Activated naive CD4-positive, alpha-beta T cell treated with anti-CD3 and anti-CD28 coated beads, Interleukin-2, amount 50 U/mL, for 24 hours (primary cell): ENCODE measurements at regions not wholly inside any gene's neighbourhood (a gene's known extent, or its start where the extent isn't known, plus 50 kb on each side); places are given as distances from the start of the nearest gene placed in this dataset.

Experiments
- H3K27ac Mint-ChIP-seq: one replicate; pipeline ENCODE4 v1.8.0; 2021; ENCODE audit warnings: mild to moderate bottlenecking, mixed read lengths
- H3K27me3 Mint-ChIP-seq: one replicate; pipeline ENCODE4 v1.8.0; 2021; ENCODE audit warnings: mixed read lengths
- H3K36me3 Mint-ChIP-seq: one replicate; pipeline ENCODE4 v1.8.0; 2021; ENCODE audit warnings: mixed read lengths
- H3K4me1 Mint-ChIP-seq: one replicate; pipeline ENCODE4 v1.8.0; 2021; ENCODE audit warnings: mixed read lengths
- H3K4me3 Mint-ChIP-seq: one replicate; pipeline ENCODE4 v1.8.0; 2021; ENCODE audit warnings: mild to moderate bottlenecking, mixed read lengths
- H3K9me3 Mint-ChIP-seq: one replicate; pipeline ENCODE4 v1.8.0; 2021; ENCODE audit warnings: mixed read lengths

DNA sequence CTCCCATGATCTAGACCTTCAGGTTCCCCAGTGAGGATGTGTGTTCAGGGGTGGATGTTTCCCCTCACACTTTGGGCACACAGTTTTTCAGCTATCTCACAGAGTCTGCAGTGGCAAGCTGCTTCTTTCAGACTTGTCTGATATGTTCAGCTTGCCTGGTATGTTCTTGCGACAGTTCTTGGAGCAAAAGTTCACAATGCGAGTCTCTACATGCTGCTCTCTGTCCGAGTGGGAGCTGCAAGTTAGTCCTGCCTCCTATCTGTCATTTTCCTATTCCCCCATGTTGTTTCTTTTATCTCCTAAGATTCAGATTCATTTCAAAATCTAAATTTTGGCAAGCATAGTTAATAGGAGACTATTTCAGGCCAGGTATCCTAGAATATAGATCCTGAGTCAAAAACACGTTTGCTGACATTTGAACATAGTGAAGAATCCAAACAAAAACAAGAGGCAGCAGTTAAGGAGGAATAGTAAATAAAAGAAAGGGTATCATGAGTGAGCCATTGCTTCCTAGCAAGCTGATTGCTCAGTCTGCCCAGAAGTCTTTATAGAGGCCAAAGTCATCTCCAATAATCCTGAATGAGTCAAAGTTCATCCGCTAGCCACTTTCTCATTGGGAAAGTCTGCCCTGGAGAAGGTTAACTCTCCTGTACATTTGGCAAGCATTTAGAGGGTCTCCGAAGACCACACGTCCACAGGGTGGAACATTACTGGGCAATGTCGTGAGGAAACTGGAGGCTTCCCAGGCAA is 140.2 kb upstream of the MOCS1 start:
- Mint-ChIP-seq H3K27me3 (peaks cover 30% of the 10 kb centered on the region), H3K4me3 (no peak overlapping the region), H3K36me3 (no peaks in the 10 kb centered on the region), H3K27ac (no peak overlapping the region), H3K4me1 (no peaks in the 10 kb centered on the region), H3K9me3 (no peaks in the 10 kb centered on the region)

DNA sequence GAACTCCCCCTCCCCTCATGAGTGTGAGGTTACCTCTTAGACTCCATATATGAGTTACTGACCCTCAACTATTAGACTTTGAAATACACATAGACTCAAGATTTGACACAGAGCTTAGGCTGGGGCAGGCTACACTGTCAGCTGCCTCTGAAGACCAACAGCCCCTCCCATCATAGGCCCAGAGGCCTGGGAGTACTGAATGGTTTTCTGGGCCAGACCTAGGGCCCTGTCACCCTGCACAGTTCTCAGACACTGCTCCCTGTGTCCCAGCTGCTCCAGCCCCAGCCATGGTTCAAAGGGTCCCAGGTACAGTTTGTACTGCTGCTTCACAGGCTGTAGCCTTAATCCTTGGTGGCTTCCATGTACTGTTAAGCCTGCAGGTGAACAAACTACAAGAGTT is 132.1 kb upstream of the MOCS1 start:
- Mint-ChIP-seq H3K27ac (no peak overlapping the region), H3K4me1 (no peaks in the 10 kb centered on the region), H3K9me3 (no peaks in the 10 kb centered on the region), H3K27me3 (peaks cover 10% of the 10 kb centered on the region), H3K4me3 (no peak overlapping the region), H3K36me3 (no peaks in the 10 kb centered on the region)

DNA sequence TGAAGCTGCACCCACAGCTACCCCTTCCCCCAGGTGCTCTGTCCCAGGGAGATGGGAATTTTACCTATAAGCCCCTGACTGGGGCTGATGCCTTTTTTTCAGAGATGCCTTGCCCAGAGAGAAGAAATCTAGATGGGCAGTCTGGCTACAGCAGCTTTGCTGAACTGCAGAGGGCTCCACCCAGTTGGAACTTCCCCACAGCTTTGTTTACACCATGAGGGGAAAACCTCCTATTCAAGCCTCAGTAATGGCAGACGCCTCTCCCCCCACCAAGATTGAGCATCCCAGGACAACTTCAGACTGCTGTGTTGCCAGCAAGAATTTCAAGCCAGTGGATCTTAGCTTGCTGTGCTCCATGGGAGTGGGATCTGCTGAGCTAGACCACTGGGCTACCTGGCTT is 122.6 kb upstream of the MOCS1 start:
- no peak overlapping the region for H3K27ac Mint-ChIP-seq
- no peak overlapping the region for H3K4me3 Mint-ChIP-seq
- no peaks in the 10 kb centered on the region for H3K36me3 Mint-ChIP-seq
- no peaks in the 10 kb centered on the region for H3K4me1 Mint-ChIP-seq
- no peaks in the 10 kb centered on the region for H3K9me3 Mint-ChIP-seq
- peaks cover 3% of the 10 kb centered on the region for H3K27me3 Mint-ChIP-seq

DNA sequence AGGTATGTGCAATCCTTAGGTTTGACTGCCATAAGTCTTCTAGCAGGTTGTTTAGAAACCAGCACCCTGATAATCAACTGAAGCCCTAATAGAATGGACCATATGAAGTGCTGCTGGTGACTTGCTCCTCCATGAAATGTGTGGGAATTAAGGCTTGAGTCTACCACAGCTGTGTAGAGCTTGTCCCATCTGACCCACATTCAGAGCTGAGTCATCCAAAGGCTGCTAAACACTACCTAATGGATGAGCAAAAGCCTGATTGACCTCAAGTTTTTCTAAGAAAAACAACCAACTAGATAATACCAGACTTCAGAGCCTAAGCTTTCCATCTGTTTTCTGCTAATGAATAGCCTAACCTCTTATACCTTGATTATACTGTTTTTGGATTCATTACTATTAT is 120.3 kb upstream of the MOCS1 start:
- no peak overlapping the region for H3K27ac Mint-ChIP-seq
- H3K4me1 Mint-ChIP-seq, result no peaks in the 10 kb centered on the region
- no peak overlapping the region for H3K4me3 Mint-ChIP-seq
- H3K9me3 Mint-ChIP-seq, result no peaks in the 10 kb centered on the region
- peaks cover 7% of the 10 kb centered on the region for H3K27me3 Mint-ChIP-seq
- H3K36me3 Mint-ChIP-seq, result no peaks in the 10 kb centered on the region

DNA sequence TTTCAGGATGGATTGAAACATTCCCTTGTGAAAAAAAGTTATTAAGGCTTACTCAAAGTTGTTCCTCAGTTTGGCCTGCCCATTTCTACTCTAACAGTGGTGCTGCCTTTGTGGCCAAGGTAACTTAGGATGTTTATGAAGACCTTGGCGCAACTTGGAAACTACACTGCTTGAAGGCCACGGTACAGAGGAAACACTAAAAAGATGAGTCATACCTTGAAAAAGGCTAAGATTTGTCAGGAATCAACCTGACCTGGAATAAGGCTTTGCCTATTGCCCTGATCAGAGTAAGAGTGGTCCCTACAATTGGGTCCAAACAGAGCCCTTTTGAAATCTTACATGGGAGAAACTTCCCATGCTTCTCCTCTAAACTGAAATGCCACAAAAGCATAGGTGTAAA is 119.9 kb upstream of the MOCS1 start:
- Mint-ChIP-seq H3K27ac (no peak overlapping the region), H3K27me3 (peaks cover 7% of the 10 kb centered on the region), H3K4me1 (no peaks in the 10 kb centered on the region), H3K36me3 (no peaks in the 10 kb centered on the region), H3K4me3 (no peak overlapping the region), H3K9me3 (no peaks in the 10 kb centered on the region)

- H3K9me3 Mint-ChIP-seq, result peaks cover 4% of the 10 kb centered on the region
- H3K27ac Mint-ChIP-seq, result no peak overlapping the region
- H3K4me1 Mint-ChIP-seq, result no peaks in the 10 kb centered on the region
- no peaks in the 10 kb centered on the region for H3K36me3 Mint-ChIP-seq
- no peak overlapping the region for H3K4me3 Mint-ChIP-seq
- H3K27me3 Mint-ChIP-seq, result peaks cover 8% of the 10 kb centered on the region
Observed at GRCh38 chr6:40049128-40049527, 114.9 kb upstream of the MOCS1 start.

- no peak overlapping the region for H3K4me3 Mint-ChIP-seq
- H3K36me3 Mint-ChIP-seq, result no peaks in the 10 kb centered on the region
- H3K4me1 Mint-ChIP-seq, result no peaks in the 10 kb centered on the region
- H3K27ac Mint-ChIP-seq, result no peak overlapping the region
- H3K9me3 Mint-ChIP-seq, result peaks cover 4% of the 10 kb centered on the region
- H3K27me3 Mint-ChIP-seq, result peaks cover 4% of the 10 kb centered on the region
Observed at GRCh38 chr6:40044196-40044595, 109.9 kb upstream of the MOCS1 start.

DNA sequence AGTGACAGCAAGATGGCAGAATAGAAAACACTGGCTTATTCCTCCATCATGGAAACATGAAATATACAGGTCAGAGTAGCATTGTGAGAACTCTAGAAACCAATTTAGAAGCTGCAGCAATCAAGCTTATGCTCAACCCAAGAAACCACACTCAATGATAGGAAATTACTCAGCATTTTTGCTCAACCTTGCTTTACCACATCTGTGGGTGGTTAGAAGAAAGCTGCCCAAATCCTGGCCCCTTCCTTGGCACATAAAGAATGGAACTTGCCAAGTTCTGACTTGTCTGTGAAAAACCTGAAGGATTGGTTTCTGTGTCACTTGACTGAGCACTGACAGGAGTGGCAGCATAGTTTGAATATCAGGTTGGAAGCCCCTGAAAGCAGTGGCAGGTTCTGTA is 108.0 kb upstream of the MOCS1 start:
- no peaks in the 10 kb centered on the region for H3K36me3 Mint-ChIP-seq
- H3K4me1 Mint-ChIP-seq, result no peaks in the 10 kb centered on the region
- H3K27me3 Mint-ChIP-seq, result peaks cover 5% of the 10 kb centered on the region
- no peak overlapping the region for H3K27ac Mint-ChIP-seq
- H3K4me3 Mint-ChIP-seq, result no peak overlapping the region
- H3K9me3 Mint-ChIP-seq, result peaks cover 4% of the 10 kb centered on the region

DNA sequence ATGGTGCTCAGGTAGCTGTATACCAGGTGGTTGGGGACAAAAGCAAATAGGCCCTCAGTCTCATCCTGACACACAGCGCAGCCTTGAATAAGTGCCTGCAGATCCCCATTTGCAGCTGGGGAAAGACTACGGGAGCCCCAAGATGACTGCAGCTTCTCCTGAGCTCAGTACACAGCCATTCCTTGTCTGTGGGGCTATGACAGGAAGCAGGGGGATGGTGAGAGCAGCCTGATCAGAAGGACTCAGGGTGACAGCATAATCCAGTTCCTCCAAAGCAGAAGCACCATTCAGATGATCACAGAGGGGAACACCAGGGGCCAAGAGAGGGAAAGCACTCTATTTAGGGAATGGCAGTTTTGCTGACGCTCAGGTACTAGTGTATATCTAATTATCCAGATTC is 104.8 kb upstream of the MOCS1 start:
- H3K4me3 Mint-ChIP-seq, result no peak overlapping the region
- H3K4me1 Mint-ChIP-seq, result no peaks in the 10 kb centered on the region
- peaks cover 3% of the 10 kb centered on the region for H3K27me3 Mint-ChIP-seq
- no peaks in the 10 kb centered on the region for H3K9me3 Mint-ChIP-seq
- no peaks in the 10 kb centered on the region for H3K36me3 Mint-ChIP-seq
- no peak overlapping the region for H3K27ac Mint-ChIP-seq

- H3K27ac Mint-ChIP-seq, result no peak overlapping the region
- no peak overlapping the region for H3K4me3 Mint-ChIP-seq
- no peaks in the 10 kb centered on the region for H3K4me1 Mint-ChIP-seq
- no peaks in the 10 kb centered on the region for H3K36me3 Mint-ChIP-seq
- H3K9me3 Mint-ChIP-seq, result no peaks in the 10 kb centered on the region
- peaks cover 3% of the 10 kb centered on the region for H3K27me3 Mint-ChIP-seq
Observed at GRCh38 chr6:40038626-40039025, 104.4 kb upstream of the MOCS1 start.

GRCh38 chr6:40037271-40037670 is 103.0 kb upstream of the MOCS1 start:
- Mint-ChIP-seq H3K4me3 (no peak overlapping the region), H3K27ac (no peak overlapping the region), H3K27me3 (peaks cover 3% of the 10 kb centered on the region), H3K9me3 (no peaks in the 10 kb centered on the region), H3K36me3 (no peaks in the 10 kb centered on the region), H3K4me1 (no peaks in the 10 kb centered on the region)

- no peaks in the 10 kb centered on the region for H3K9me3 Mint-ChIP-seq
- no peak overlapping the region for H3K4me3 Mint-ChIP-seq
- no peaks in the 10 kb centered on the region for H3K36me3 Mint-ChIP-seq
- no peaks in the 10 kb centered on the region for H3K4me1 Mint-ChIP-seq
- H3K27me3 Mint-ChIP-seq, result peaks cover 1% of the 10 kb centered on the region
- H3K27ac Mint-ChIP-seq, result no peak overlapping the region
Observed at GRCh38 chr6:40036186-40036585, 101.9 kb upstream of the MOCS1 start.

DNA sequence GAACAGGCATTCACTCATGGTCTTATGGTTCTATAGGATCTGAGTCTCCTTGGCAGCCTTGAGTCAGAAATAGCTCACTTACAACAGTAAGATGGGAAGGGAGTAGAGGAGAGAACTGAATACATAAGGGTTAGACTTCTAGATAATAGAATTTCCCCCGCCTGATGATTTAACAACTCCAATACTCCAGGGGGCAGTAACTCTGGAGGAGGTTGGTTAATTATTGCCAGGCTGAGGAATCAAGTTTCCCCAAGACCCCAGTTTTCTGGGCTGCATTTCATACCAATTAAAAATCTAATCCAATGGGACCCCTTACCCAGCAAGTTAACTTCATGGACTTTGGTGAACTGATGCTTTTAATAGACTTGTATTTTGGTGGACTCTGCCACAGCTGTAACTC is 94.2 kb upstream of the MOCS1 start:
- no peaks in the 10 kb centered on the region for H3K4me1 Mint-ChIP-seq
- peaks cover 8% of the 10 kb centered on the region for H3K27me3 Mint-ChIP-seq
- no peak overlapping the region for H3K4me3 Mint-ChIP-seq
- no peak overlapping the region for H3K27ac Mint-ChIP-seq
- no peaks in the 10 kb centered on the region for H3K9me3 Mint-ChIP-seq
- H3K36me3 Mint-ChIP-seq, result no peaks in the 10 kb centered on the region

- Mint-ChIP-seq H3K4me1 (no peaks in the 10 kb centered on the region), H3K9me3 (peaks cover 17% of the 10 kb centered on the region), H3K27ac (no peak overlapping the region), H3K4me3 (no peak overlapping the region), H3K36me3 (peaks cover 3% of the 10 kb centered on the region), H3K27me3 (peaks cover 24% of the 10 kb centered on the region)
Observed at GRCh38 chr6:40022867-40023266, 88.6 kb upstream of the MOCS1 start.

- Mint-ChIP-seq H3K4me1 (no peaks in the 10 kb centered on the region), H3K27me3 (peaks cover 24% of the 10 kb centered on the region), H3K36me3 (peaks cover 3% of the 10 kb centered on the region), H3K9me3 (peaks cover 32% of the 10 kb centered on the region), H3K4me3 (no peak overlapping the region), H3K27ac (no peak overlapping the region)
Observed at GRCh38 chr6:40020166-40020565, 85.9 kb upstream of the MOCS1 start.

DNA sequence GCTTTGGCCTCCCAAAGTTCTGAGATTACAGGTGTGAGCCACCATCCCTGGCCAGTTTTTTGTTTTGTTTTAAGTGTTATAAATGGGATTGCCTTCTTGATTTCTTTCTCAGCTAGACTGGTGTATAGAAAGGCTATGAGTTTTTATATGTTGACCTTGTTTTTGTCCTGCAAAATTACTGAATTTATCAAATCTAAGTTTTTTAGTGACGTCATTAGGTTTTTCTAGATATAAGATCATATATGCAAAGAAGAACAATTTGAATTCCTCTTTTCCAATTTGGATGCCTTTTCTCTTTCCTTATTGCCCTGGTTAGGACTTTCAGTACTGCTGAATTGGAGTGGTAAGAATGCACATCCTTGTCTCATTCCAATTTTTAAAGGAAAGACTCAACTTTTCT is 81.3 kb upstream of the MOCS1 start:
- peaks cover 31% of the 10 kb centered on the region for H3K27me3 Mint-ChIP-seq
- no peak overlapping the region for H3K27ac Mint-ChIP-seq
- no peak overlapping the region for H3K4me3 Mint-ChIP-seq
- H3K4me1 Mint-ChIP-seq, result no peaks in the 10 kb centered on the region
- H3K9me3 Mint-ChIP-seq, result peaks cover 32% of the 10 kb centered on the region
- H3K36me3 Mint-ChIP-seq, result peaks cover 3% of the 10 kb centered on the region

- Mint-ChIP-seq H3K36me3 (no peaks in the 10 kb centered on the region), H3K4me3 (no peak overlapping the region), H3K9me3 (peaks cover 12% of the 10 kb centered on the region), H3K4me1 (no peaks in the 10 kb centered on the region), H3K27me3 (peaks cover 25% of the 10 kb centered on the region), H3K27ac (no peak overlapping the region)
Observed at GRCh38 chr6:40011844-40012243, 77.6 kb upstream of the MOCS1 start.
